GM23248 (cell line): ENCODE measurements at regions not wholly inside any gene's neighbourhood (a gene's known extent, or its start where the extent isn't known, plus 50 kb on each side); places are given as distances from the start of the nearest gene placed in this dataset.

Experiments
- EZH2 ChIP-seq: fragments of 200-600 bp; sonication (generic); IDR thresholded peaks from 2 replicates; pipeline ENCODE4 v1.6.1; 2018; ENCODE audit warnings: antibody characterized with exemption, mild to moderate bottlenecking; ENCODE audit not compliant: insufficient read depth, poor library complexity, severe bottlenecking
- EZH2phosphoT487 ChIP-seq: fragments of 200-600 bp; sonication (generic); IDR thresholded peaks from 2 replicates; pipeline ENCODE4 v1.6.1; 2018; ENCODE audit warnings: antibody characterized with exemption, moderate library complexity, mild to moderate bottlenecking, low read depth; ENCODE audit not compliant: insufficient read depth

DNA sequence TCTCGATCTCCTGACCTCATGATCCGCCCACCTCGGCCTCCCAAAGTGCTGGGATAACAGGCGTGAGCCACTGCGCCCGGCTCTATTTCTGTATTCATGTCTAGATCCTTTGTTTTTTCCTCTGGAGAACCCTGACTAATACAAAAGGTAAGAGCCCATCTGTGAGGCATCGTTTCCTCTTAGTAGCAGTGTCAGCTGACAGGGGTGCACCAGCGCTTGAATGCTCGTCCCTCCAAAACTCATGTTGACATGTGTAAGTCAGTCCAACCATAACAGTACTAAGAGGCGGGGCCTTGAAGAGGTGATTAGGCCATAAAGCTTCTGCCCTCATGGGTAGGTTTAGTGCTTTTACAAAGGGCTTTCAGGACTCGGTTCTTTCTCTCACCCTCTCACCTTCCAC lies 470.1 kb upstream of the B3GAT1 start:
- no peak for TF ChIP-seq EZH2
- TF ChIP-seq EZH2phosphoT487: no peak
